ENCODE measurements at regions not wholly inside any gene's neighbourhood (a gene's known extent, or its start where the extent isn't known, plus 50 kb on each side); places are given as distances from the start of the nearest gene placed in this dataset.

GRCh38 chr7:25659841-25660240 lies 431.6 kb upstream of the NPVF start:
- no peak overlapping the region for H3K4me3 ChIP-seq (ENCODE audit: low read length)

GRCh38 chr7:25662841-25663800 lies 434.8 kb upstream of the NPVF start:
- TF ChIP-seq CTCF (IDR thresholded peaks at IDR 0.05; ENCODE audit: insufficient read depth, low read depth, low read length, missing control alignments), result no peak
- DNase-seq (ENCODE audit: low read depth), result no peak
- no peak overlapping the region for H3K4me3 ChIP-seq (ENCODE audit: low read length)

More at GRCh38 chr7:25659841-25660240, 431.6 kb upstream of the NPVF start:
- no peak for DNase-seq (ENCODE audit: low read depth)
- TF ChIP-seq CTCF (IDR thresholded peaks at IDR 0.05; ENCODE audit: insufficient read depth, low read depth, low read length, missing control alignments), result no peak

GRCh38 chr7:25663877-25664276 lies 435.6 kb upstream of the NPVF start:
- DNase-seq (ENCODE audit: low read depth), result no peak
- TF ChIP-seq CTCF (IDR thresholded peaks at IDR 0.05; ENCODE audit: insufficient read depth, low read depth, low read length, missing control alignments), result no peak
- H3K4me3 ChIP-seq (ENCODE audit: low read length), result no peak overlapping the region

DNA sequence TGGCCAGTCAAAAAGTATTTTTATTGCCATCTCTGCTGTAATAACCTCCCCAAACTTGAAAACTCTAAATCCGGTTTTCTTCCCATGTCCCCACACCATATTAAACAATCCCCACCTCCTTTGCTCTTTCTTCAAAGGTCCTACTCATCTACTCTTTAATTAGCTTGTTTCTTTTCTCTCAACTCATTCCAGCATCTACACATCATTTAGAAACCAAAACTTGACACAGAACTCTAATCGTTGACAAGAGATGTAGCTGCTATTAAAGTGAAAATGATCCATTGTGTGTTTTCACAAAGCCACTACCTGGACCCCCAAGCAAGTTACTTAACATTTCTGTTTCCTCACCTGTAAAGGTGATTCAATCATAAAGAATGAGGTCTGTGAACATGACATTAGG lies 436.3 kb upstream of the NPVF start:
- no peak overlapping the region for H3K4me3 ChIP-seq (ENCODE audit: low read length)
- DNase-seq (ENCODE audit: low read depth), result no peak
- no peak for TF ChIP-seq CTCF (IDR thresholded peaks at IDR 0.05; ENCODE audit: insufficient read depth, low read depth, low read length, missing control alignments)

DNA sequence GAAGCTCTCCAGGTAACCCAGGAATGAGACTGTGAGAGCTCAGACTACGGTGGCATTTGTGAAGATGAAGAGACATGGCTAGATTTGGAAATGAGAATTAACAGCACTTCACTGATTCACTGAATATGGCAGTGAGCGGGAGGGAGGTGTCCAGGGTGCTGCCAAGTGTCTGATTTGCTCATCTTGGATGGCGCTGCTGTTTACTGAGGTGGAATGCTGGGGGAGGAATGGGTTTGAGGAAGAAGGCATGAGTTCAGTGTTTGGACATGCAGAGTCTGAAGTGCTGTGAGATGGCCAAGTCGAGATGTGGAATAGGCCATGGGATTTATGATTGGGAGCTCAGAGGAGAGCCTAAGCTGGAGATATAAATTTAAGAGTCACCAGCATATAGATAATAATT lies 437.1 kb upstream of the NPVF start:
- no peak overlapping the region for H3K4me3 ChIP-seq (ENCODE audit: low read length)
- no peak for TF ChIP-seq CTCF (IDR thresholded peaks at IDR 0.05; ENCODE audit: insufficient read depth, low read depth, low read length, missing control alignments)
- DNase-seq (ENCODE audit: low read depth), result no peak

GRCh38 chr7:25665903-25666670 lies 437.8 kb upstream of the NPVF start:
- no peak for TF ChIP-seq CTCF (IDR thresholded peaks at IDR 0.05; ENCODE audit: insufficient read depth, low read depth, low read length, missing control alignments)
- no peak for DNase-seq (ENCODE audit: low read depth)
- no peak overlapping the region for H3K4me3 ChIP-seq (ENCODE audit: low read length)
